Mesendoderm (in vitro differentiated cells): ENCODE measurements at regions not wholly inside any gene's neighbourhood (a gene's known extent, or its start where the extent isn't known, plus 50 kb on each side); places are given as distances from the start of the nearest gene placed in this dataset.

Experiments
- DNase-seq: peaks from one replicate; pipeline ENCODE4 v3.0.0; 2013
- H2AK5ac ChIP-seq: 2 replicates; pipeline ENCODE4 v1.6.1; 2013; ENCODE audit warnings: low read length, inconsistent platforms
- H2BK120ac ChIP-seq: 2 replicates; pipeline ENCODE4 v1.6.1; 2013; ENCODE audit warnings: low read depth, mild to moderate bottlenecking, low read length, moderate library complexity, mixed read lengths
- H2BK15ac ChIP-seq: replicated peaks from 2 replicates; pipeline ENCODE4 v1.6.1; 2013; ENCODE audit warnings: low read depth, mild to moderate bottlenecking, moderate library complexity
- H2BK5ac ChIP-seq: 2 replicates; pipeline ENCODE4 v1.6.1; 2013; ENCODE audit warnings: low read length, inconsistent platforms
- H3K18ac ChIP-seq: 2 replicates; pipeline ENCODE4 v1.6.1; 2013; ENCODE audit warnings: mild to moderate bottlenecking, low read length, mixed read lengths
- H3K23ac ChIP-seq: one replicate; pipeline ENCODE4 v1.6.1; 2013; ENCODE audit warnings: low read length
- H3K27ac ChIP-seq: 2 replicates; pipeline ENCODE4 v1.5.1; 2013; ENCODE audit warnings: low read depth, mild to moderate bottlenecking, inconsistent platforms, low read length, moderate library complexity
- H3K27me3 ChIP-seq: 2 replicates; pipeline ENCODE4 v1.6.1; 2013; ENCODE audit warnings: low read length, control low read depth, mild to moderate bottlenecking, inconsistent platforms; ENCODE audit not compliant: insufficient read depth, poor library complexity
- H3K36me3 ChIP-seq: 2 replicates; pipeline ENCODE4 v1.6.1; 2013; ENCODE audit warnings: low read length, inconsistent platforms; ENCODE audit not compliant: control insufficient read depth, insufficient read depth
- H3K4ac ChIP-seq: one replicate; pipeline ENCODE4 v1.6.1; 2013; ENCODE audit warnings: low read depth, mild to moderate bottlenecking, low read length, moderate library complexity
- H3K4me1 ChIP-seq: 2 replicates; pipeline ENCODE4 v1.6.1; 2013; ENCODE audit warnings: low read depth, low read length, inconsistent platforms; ENCODE audit not compliant: control insufficient read depth
- H3K4me2 ChIP-seq: 2 replicates; pipeline ENCODE4 v1.6.1; 2013; ENCODE audit warnings: low read length
- H3K4me3 ChIP-seq: 2 replicates; pipeline ENCODE4 v1.5.1; 2013; ENCODE audit warnings: mild to moderate bottlenecking, low read length
- H3K56ac ChIP-seq: one replicate; pipeline ENCODE4 v1.6.1; 2013; ENCODE audit warnings: low read length
- H3K79me1 ChIP-seq: 2 replicates; pipeline ENCODE4 v1.6.1; 2013; ENCODE audit warnings: low read length, inconsistent platforms
- H3K79me2 ChIP-seq: 2 replicates; pipeline ENCODE4 v1.6.1; 2013; ENCODE audit warnings: mild to moderate bottlenecking, low read length; ENCODE audit not compliant: control insufficient read depth, insufficient read depth
- H3K9ac ChIP-seq: 2 replicates; pipeline ENCODE4 v1.6.1; 2013; ENCODE audit warnings: low read length, inconsistent platforms
- H4K5ac ChIP-seq: one replicate; pipeline ENCODE4 v1.6.1; 2013; ENCODE audit warnings: low read length
- H4K8ac ChIP-seq: one replicate; pipeline ENCODE4 v1.6.1; 2013; ENCODE audit warnings: low read depth, mild to moderate bottlenecking, control low read depth, low read length, moderate library complexity
- WGBS: extraction: QIAGEN DNeasy Blood & Tissue Kit; methylation state at CpG from one replicate; pipeline ENCODE4 v1.1.7; 2013; ENCODE audit warnings: low lambda C conversion rate, missing lambda C conversion rate; ENCODE audit not compliant: insufficient coverage; ENCODE audit errors: extremely low coverage; 5-methylcytosine and 5-hydroxymethylcytosine counted together

GRCh38 chr17:71933306-71933705 lies 187.5 kb upstream of the SOX9 start:
- no peak overlapping the region for H3K27ac ChIP-seq
- H2BK120ac ChIP-seq, result no peak overlapping the region
- no peak overlapping the region for H3K9ac ChIP-seq
- no peaks in the 10 kb centered on the region for H3K79me1 ChIP-seq
- H3K4me2 ChIP-seq, result no peak overlapping the region
- no peaks in the 10 kb centered on the region for H3K36me3 ChIP-seq
- DNase-seq, result no peak
- H3K79me2 ChIP-seq, result no peaks in the 10 kb centered on the region
- H3K18ac ChIP-seq, result no peak overlapping the region
- no peak overlapping the region for H2BK15ac ChIP-seq
- no peak overlapping the region for H2BK5ac ChIP-seq
- no peak overlapping the region for H3K4ac ChIP-seq
- H3K56ac ChIP-seq, result no peak overlapping the region
- no peak overlapping the region for H4K8ac ChIP-seq
- no CpG with 5 or more reads among the region's 3 CpGs for WGBS
- no peak overlapping the region for H3K4me3 ChIP-seq
- H3K4me1 ChIP-seq, result no peaks in the 10 kb centered on the region
- H3K27me3 ChIP-seq, result no peaks in the 10 kb centered on the region
- H4K5ac ChIP-seq, result no peak overlapping the region
- H3K23ac ChIP-seq, result no peak overlapping the region
- no peak overlapping the region for H2AK5ac ChIP-seq

GRCh38 chr17:71934520-71934919 lies 186.3 kb upstream of the SOX9 start:
- H3K4me3 ChIP-seq, result no peak overlapping the region
- H2BK5ac ChIP-seq, result no peak overlapping the region
- no peak overlapping the region for H4K8ac ChIP-seq
- no peak overlapping the region for H4K5ac ChIP-seq
- no peaks in the 10 kb centered on the region for H3K36me3 ChIP-seq
- DNase-seq, result no peak
- H3K23ac ChIP-seq, result no peak overlapping the region
- H3K79me2 ChIP-seq, result no peaks in the 10 kb centered on the region
- no peak overlapping the region for H3K56ac ChIP-seq
- no peaks in the 10 kb centered on the region for H3K27me3 ChIP-seq
- no peak overlapping the region for H3K27ac ChIP-seq
- no peaks in the 10 kb centered on the region for H3K4me1 ChIP-seq
- H2BK120ac ChIP-seq, result no peak overlapping the region
- no peaks in the 10 kb centered on the region for H3K79me1 ChIP-seq
- WGBS, result no CpG with 5 or more reads among the region's 2 CpGs
- no peak overlapping the region for H3K4ac ChIP-seq
- H2BK15ac ChIP-seq, result no peak overlapping the region
- H3K4me2 ChIP-seq, result no peak overlapping the region
- H2AK5ac ChIP-seq, result no peak overlapping the region
- H3K18ac ChIP-seq, result no peak overlapping the region
- H3K9ac ChIP-seq, result no peak overlapping the region

GRCh38 chr17:71935341-71935740 lies 185.5 kb upstream of the SOX9 start:
- no peak overlapping the region for H3K23ac ChIP-seq
- WGBS, result no CpG with 5 or more reads among the region's 2 CpGs
- no peak overlapping the region for H3K18ac ChIP-seq
- H3K4ac ChIP-seq, result no peak overlapping the region
- H3K79me2 ChIP-seq, result no peaks in the 10 kb centered on the region
- H2BK15ac ChIP-seq, result no peak overlapping the region
- H3K36me3 ChIP-seq, result no peaks in the 10 kb centered on the region
- H3K27ac ChIP-seq, result no peak overlapping the region
- H4K5ac ChIP-seq, result no peak overlapping the region
- no peak overlapping the region for H3K9ac ChIP-seq
- no peak overlapping the region for H3K56ac ChIP-seq
- no peak overlapping the region for H4K8ac ChIP-seq
- H2BK5ac ChIP-seq, result no peak overlapping the region
- no peaks in the 10 kb centered on the region for H3K4me1 ChIP-seq
- no peak for DNase-seq
- no peaks in the 10 kb centered on the region for H3K79me1 ChIP-seq
- H3K4me2 ChIP-seq, result no peak overlapping the region
- no peak overlapping the region for H3K4me3 ChIP-seq
- no peak overlapping the region for H2AK5ac ChIP-seq
- no peak overlapping the region for H2BK120ac ChIP-seq
- no peaks in the 10 kb centered on the region for H3K27me3 ChIP-seq

GRCh38 chr17:71936977-71937376 lies 183.8 kb upstream of the SOX9 start:
- Histone ChIP-seq H3K18ac (no peak overlapping the region), H3K4me1 (no peaks in the 10 kb centered on the region), H3K36me3 (no peaks in the 10 kb centered on the region), H3K23ac (no peak overlapping the region), H3K9ac (no peak overlapping the region), H2BK120ac (no peak overlapping the region), H2BK5ac (no peak overlapping the region), H3K4me3 (no peak overlapping the region), H3K56ac (no peak overlapping the region), H4K8ac (no peak overlapping the region), H3K27me3 (no peaks in the 10 kb centered on the region), H4K5ac (no peak overlapping the region), H3K4me2 (no peak overlapping the region), H3K79me1 (no peaks in the 10 kb centered on the region), H2BK15ac (no peak overlapping the region), H2AK5ac (no peak overlapping the region), H3K4ac (no peak overlapping the region), H3K79me2 (no peaks in the 10 kb centered on the region), H3K27ac (no peak overlapping the region)
- peak; percentile 53 for DNase-seq
- WGBS, result no CpG with 5 or more reads among the region's 2 CpGs

- H3K4me1 ChIP-seq, result no peaks in the 10 kb centered on the region
- H3K4ac ChIP-seq, result no peak overlapping the region
- no peak overlapping the region for H2BK5ac ChIP-seq
- H4K8ac ChIP-seq, result no peak overlapping the region
- H4K5ac ChIP-seq, result no peak overlapping the region
- H3K27me3 ChIP-seq, result no peaks in the 10 kb centered on the region
- WGBS, result no CpG with 5 or more reads among the region's 2 CpGs
- no peaks in the 10 kb centered on the region for H3K79me2 ChIP-seq
- H3K36me3 ChIP-seq, result no peaks in the 10 kb centered on the region
- no peak overlapping the region for H3K56ac ChIP-seq
- no peak overlapping the region for H2BK15ac ChIP-seq
- no peak overlapping the region for H3K23ac ChIP-seq
- H3K4me2 ChIP-seq, result no peak overlapping the region
- no peak overlapping the region for H3K9ac ChIP-seq
- no peak overlapping the region for H2BK120ac ChIP-seq
- H2AK5ac ChIP-seq, result no peak overlapping the region
- no peaks in the 10 kb centered on the region for H3K79me1 ChIP-seq
- DNase-seq, result no peak
- no peak overlapping the region for H3K27ac ChIP-seq
- no peak overlapping the region for H3K4me3 ChIP-seq
- no peak overlapping the region for H3K18ac ChIP-seq
These were observed 182.9 kb upstream of the SOX9 start for GRCh38 chr17:71937914-71938313.

GRCh38 chr17:71938340-71939010 lies 182.3 kb upstream of the SOX9 start:
- Histone ChIP-seq H3K4ac (no peak overlapping the region), H3K23ac (no peak overlapping the region), H3K4me2 (no peak overlapping the region), H3K79me1 (no peaks in the 10 kb centered on the region), H3K4me3 (no peak overlapping the region), H3K36me3 (no peaks in the 10 kb centered on the region), H3K27ac (no peak overlapping the region), H2BK120ac (no peak overlapping the region), H3K56ac (no peak overlapping the region), H2BK5ac (no peak overlapping the region), H3K27me3 (no peaks in the 10 kb centered on the region), H3K9ac (no peak overlapping the region), H3K4me1 (no peaks in the 10 kb centered on the region), H2BK15ac (no peak overlapping the region), H3K79me2 (no peaks in the 10 kb centered on the region), H3K18ac (no peak overlapping the region), H4K5ac (no peak overlapping the region), H2AK5ac (no peak overlapping the region), H4K8ac (no peak overlapping the region)
- DNase-seq, result no peak
- WGBS, result no CpG with 5 or more reads among the region's 9 CpGs
